Dedifferentiated amniotic fluid mesenchymal stem cell (primary cell): ENCODE measurements at regions not wholly inside any gene's neighbourhood (a gene's known extent, or its start where the extent isn't known, plus 50 kb on each side); places are given as distances from the start of the nearest gene placed in this dataset.

Experiments used
- DNase-seq: peaks from one replicate; pipeline ENCODE4 v3.0.0-alpha.2; 2016; ENCODE audit errors: extremely low spot score

- DNase-seq: no peak
Observed at GRCh38 chr13:85742355-85742754, 56.9 kb downstream of the SLITRK6 start.

- DNase-seq: no peak
Observed at GRCh38 chr13:85741017-85741416, 58.2 kb downstream of the SLITRK6 start.

- no peak for DNase-seq
Observed at GRCh38 chr13:85738696-85739320, 60.4 kb downstream of the SLITRK6 start.

- DNase-seq: no peak
Observed at GRCh38 chr13:85737952-85738351, 61.3 kb downstream of the SLITRK6 start.

- DNase-seq: peak; percentile 67
Observed at GRCh38 chr13:85729296-85729695, 69.9 kb downstream of the SLITRK6 start.

- no peak for DNase-seq
Observed at GRCh38 chr13:85728811-85729210, 70.4 kb downstream of the SLITRK6 start.

GRCh38 chr13:85725433-85725832 lies 73.8 kb downstream of the SLITRK6 start:
- DNase-seq: no peak

GRCh38 chr13:85724546-85725432 lies 74.4 kb downstream of the SLITRK6 start:
- DNase-seq: no peak

GRCh38 chr13:85719749-85720148 lies 79.5 kb downstream of the SLITRK6 start:
- DNase-seq: no peak

GRCh38 chr13:85717921-85718320 lies 81.3 kb downstream of the SLITRK6 start:
- DNase-seq: no peak

- no peak for DNase-seq
Observed at GRCh38 chr13:85710545-85710944, 88.7 kb downstream of the SLITRK6 start.

- no peak for DNase-seq
Observed at GRCh38 chr13:85709721-85710120, 89.5 kb downstream of the SLITRK6 start.

GRCh38 chr13:85709072-85709471 lies 90.1 kb downstream of the SLITRK6 start:
- peak; percentile 84 for DNase-seq

- DNase-seq: no peak
Observed at GRCh38 chr13:85700906-85701305, 98.3 kb downstream of the SLITRK6 start.

GRCh38 chr13:85698256-85698655 lies 101.0 kb downstream of the SLITRK6 start:
- no peak for DNase-seq

- no peak for DNase-seq
Observed at GRCh38 chr13:85694992-85695391, 104.2 kb downstream of the SLITRK6 start.

- DNase-seq: no peak
Observed at GRCh38 chr13:85693889-85694511, 105.2 kb downstream of the SLITRK6 start.

GRCh38 chr13:85690368-85690767 lies 108.9 kb downstream of the SLITRK6 start:
- no peak for DNase-seq

- no peak for DNase-seq
Observed at GRCh38 chr13:85685436-85685835, 113.8 kb downstream of the SLITRK6 start.

GRCh38 chr13:85675151-85675907 lies 123.9 kb downstream of the SLITRK6 start:
- DNase-seq: no peak

- no peak for DNase-seq
Observed at GRCh38 chr13:85671336-85671735, 127.9 kb downstream of the SLITRK6 start.

GRCh38 chr13:85666356-85666755 lies 132.9 kb downstream of the SLITRK6 start:
- no peak for DNase-seq
